GM18498 (cell line): ENCODE measurements at regions not wholly inside any gene's neighbourhood (a gene's known extent, or its start where the extent isn't known, plus 50 kb on each side); places are given as distances from the start of the nearest gene placed in this dataset.
A peak's percentile ranks its signal among the peaks of the same experiment; 100 is the strongest.
"Not testable (repeated sequence)": the region's sequence is repeated elsewhere in the genome, so short reads cannot be mapped to it uniquely, and the experiment has no call there.

Experiments
- ATAC-seq: cut with Tn5 transposase; IDR thresholded peaks from one replicate; pipeline ENCODE4 v1.9.1; 2021; ENCODE audit warnings: mild to moderate bottlenecking, moderate library complexity; ENCODE audit not compliant: unreplicated experiment

GRCh38 chr4:104010722-104011121, 290.9 kb upstream of the TACR3 start:
- no peak for ATAC-seq

- not testable (repeated sequence) for ATAC-seq
Observed at GRCh38 chr4:104002318-104002717, 282.5 kb upstream of the TACR3 start.

GRCh38 chr4:103998756-103999155, 279.0 kb upstream of the TACR3 start:
- no peak for ATAC-seq

- ATAC-seq: no peak
Observed at GRCh38 chr4:103996637-103997036, 276.9 kb upstream of the TACR3 start.

- ATAC-seq: no peak
Observed at GRCh38 chr4:103996064-103996463, 276.3 kb upstream of the TACR3 start.

- no peak for ATAC-seq
Observed at GRCh38 chr4:103994059-103994458, 274.3 kb upstream of the TACR3 start.

GRCh38 chr4:103982454-103982853, 262.7 kb upstream of the TACR3 start:
- no peak for ATAC-seq

- no peak for ATAC-seq
Observed at GRCh38 chr4:103948244-103949018, 228.6 kb upstream of the TACR3 start.

- no peak for ATAC-seq
Observed at GRCh38 chr4:103947617-103948016, 227.8 kb upstream of the TACR3 start.

GRCh38 chr4:103946621-103947268, 227.0 kb upstream of the TACR3 start:
- ATAC-seq: not testable (repeated sequence)

- ATAC-seq: no peak
Observed at GRCh38 chr4:103938488-103938887, 218.7 kb upstream of the TACR3 start.

- no peak for ATAC-seq
Observed at GRCh38 chr4:103936653-103937145, 216.9 kb upstream of the TACR3 start.

- ATAC-seq: peak; percentile 83
Observed at GRCh38 chr4:103934178-103934789, 214.5 kb upstream of the TACR3 start.

- ATAC-seq: no peak
Observed at GRCh38 chr4:103928370-103928769, 208.6 kb upstream of the TACR3 start.

- no peak for ATAC-seq
Observed at GRCh38 chr4:103923551-103923950, 203.8 kb upstream of the TACR3 start.

GRCh38 chr4:103918214-103918613, 198.4 kb upstream of the TACR3 start:
- no peak for ATAC-seq

GRCh38 chr4:103915224-103915869, 195.6 kb upstream of the TACR3 start:
- ATAC-seq: peak; percentile 93

- no peak for ATAC-seq
Observed at GRCh38 chr4:103907414-103907813, 187.6 kb upstream of the TACR3 start.

- ATAC-seq: no peak
Observed at GRCh38 chr4:103904123-103904522, 184.3 kb upstream of the TACR3 start.

GRCh38 chr4:103902730-103903129, 182.9 kb upstream of the TACR3 start:
- no peak for ATAC-seq

- ATAC-seq: no peak
Observed at GRCh38 chr4:103895876-103896465, 176.2 kb upstream of the TACR3 start.
